ENCODE measurements at regions not wholly inside any gene's neighbourhood (a gene's known extent, or its start where the extent isn't known, plus 50 kb on each side); places are given as distances from the start of the nearest gene placed in this dataset.

DNA sequence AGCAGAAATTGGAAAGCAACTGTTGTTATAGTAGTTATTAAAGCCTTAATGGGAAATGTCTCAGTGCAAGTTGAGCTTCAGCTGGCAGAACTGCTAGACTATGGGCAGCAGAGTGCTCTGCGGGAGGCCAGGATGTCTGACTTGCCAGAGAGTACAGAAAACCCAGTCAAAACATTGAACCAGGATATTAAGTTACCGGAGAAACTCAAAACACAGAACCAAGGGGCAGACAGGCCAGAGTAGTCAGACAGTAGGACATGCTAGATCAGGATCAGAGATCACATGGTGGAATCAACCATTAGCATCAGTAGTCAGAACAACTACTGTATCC, 72.9 kb upstream of the TNIP3 start:
- no peaks in the 10 kb centered on the region for H3K27me3 ChIP-seq (ENCODE audit: insufficient read depth, low read depth, severe bottlenecking)
- peaks cover 8% of the 10 kb centered on the region for H3K9me3 ChIP-seq (ENCODE audit: severe bottlenecking)
- no peak for DNase-seq
- H3K36me3 ChIP-seq: no peaks in the 10 kb centered on the region
- TF ChIP-seq, protein P1, sequence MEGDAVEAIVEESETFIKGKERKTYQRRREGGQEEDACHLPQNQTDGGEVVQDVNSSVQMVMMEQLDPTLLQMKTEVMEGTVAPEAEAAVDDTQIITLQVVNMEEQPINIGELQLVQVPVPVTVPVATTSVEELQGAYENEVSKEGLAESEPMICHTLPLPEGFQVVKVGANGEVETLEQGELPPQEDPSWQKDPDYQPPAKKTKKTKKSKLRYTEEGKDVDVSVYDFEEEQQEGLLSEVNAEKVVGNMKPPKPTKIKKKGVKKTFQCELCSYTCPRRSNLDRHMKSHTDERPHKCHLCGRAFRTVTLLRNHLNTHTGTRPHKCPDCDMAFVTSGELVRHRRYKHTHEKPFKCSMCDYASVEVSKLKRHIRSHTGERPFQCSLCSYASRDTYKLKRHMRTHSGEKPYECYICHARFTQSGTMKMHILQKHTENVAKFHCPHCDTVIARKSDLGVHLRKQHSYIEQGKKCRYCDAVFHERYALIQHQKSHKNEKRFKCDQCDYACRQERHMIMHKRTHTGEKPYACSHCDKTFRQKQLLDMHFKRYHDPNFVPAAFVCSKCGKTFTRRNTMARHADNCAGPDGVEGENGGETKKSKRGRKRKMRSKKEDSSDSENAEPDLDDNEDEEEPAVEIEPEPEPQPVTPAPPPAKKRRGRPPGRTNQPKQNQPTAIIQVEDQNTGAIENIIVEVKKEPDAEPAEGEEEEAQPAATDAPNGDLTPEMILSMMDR (IDR thresholded peaks at IDR 0.05; ENCODE audit: low read depth, low read length): no peak
- H3K27ac ChIP-seq: no peak overlapping the region
- H3K4me3 ChIP-seq (ENCODE audit: low read depth, low read length): no peak overlapping the region

DNA sequence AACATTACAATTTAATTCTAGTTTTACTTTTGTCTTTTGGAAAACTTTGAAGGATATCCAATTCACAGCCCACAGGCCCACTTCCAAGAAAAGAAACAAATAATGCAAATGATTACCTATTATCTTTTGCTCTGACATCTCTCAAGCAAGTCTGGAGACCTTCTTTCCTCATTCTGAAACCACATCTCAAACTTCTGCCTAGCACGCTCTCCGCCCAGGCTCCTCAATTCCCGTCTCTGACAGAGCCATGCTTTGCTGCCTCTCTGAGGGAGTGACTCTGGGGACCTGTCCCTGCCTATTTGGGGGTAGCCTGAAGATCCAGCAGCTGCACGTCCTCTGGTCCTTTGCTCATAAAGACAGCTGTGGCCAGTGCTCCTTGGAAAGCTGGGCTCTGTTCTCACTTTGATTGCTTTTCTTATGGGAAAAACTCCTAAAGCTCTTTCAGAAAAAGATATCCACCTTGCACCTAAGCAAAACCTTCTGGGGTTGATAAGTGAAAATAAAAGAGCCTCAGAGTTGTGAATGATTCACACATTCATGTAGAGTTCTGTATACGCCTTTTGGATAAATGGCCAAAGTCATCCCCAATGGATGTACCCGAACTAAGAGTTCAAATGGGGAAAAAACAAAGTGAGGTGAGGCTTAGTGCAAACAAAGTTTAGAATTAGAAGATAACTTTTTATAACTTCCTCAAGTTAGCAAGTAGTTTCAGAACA, 72.4 kb upstream of the TNIP3 start:
- Histone ChIP-seq H3K27me3 (ENCODE audit: insufficient read depth, low read depth, severe bottlenecking) (no peaks in the 10 kb centered on the region), H3K27ac (no peak overlapping the region), H3K4me3 (ENCODE audit: low read depth, low read length) (no peak overlapping the region), H3K9me3 (ENCODE audit: severe bottlenecking) (peaks cover 8% of the 10 kb centered on the region), H3K36me3 (no peaks in the 10 kb centered on the region)
- TF ChIP-seq, protein P1 (IDR thresholded peaks at IDR 0.05; ENCODE audit: low read depth, low read length): no peak
- DNase-seq: no peak

DNA sequence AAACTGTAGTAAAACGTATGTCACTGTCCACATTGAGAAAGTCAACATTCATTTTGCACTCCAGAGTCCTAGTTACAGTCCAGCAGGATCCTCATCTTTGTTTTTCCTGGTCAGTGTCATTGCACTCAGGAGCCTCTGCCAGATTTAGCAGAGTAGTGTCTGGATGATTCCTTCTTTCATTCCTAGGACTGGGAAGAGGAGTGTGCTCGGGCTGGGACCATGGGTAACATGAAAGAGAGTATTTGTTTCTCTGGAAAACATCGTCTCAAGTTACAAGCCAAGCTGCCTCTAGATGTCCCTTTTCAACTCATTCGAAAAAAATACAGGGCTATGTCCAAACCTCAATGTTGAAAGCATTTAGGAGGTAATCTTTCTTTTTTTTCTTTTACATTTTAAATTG, 69.9 kb upstream of the TNIP3 start:
- Histone ChIP-seq H3K36me3 (no peaks in the 10 kb centered on the region), H3K27me3 (ENCODE audit: insufficient read depth, low read depth, severe bottlenecking) (no peaks in the 10 kb centered on the region), H3K9me3 (ENCODE audit: severe bottlenecking) (peaks cover 8% of the 10 kb centered on the region), H3K4me3 (ENCODE audit: low read depth, low read length) (no peak overlapping the region), H3K27ac (no peak overlapping the region)
- TF ChIP-seq, protein P1 (IDR thresholded peaks at IDR 0.05; ENCODE audit: low read depth, low read length): no peak
- DNase-seq: no peak

DNA sequence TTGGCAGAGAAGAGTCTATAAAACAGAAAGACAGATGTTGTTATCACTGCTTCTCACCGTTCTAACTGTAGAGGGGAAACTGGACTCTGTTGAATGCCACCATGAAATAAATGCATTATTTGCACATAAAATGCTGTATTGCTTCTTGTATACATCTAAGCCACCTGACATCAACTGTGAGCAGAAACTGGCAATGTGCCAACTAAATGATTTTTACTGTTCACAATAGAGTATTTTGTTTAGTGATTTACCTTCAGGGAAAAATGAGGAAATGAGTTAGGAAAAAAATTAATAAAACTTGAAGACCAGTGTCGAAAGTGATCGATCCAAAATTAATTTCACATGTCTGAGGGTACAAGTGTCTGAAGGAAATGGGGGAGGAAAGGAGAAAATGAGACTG, 65.9 kb upstream of the TNIP3 start:
- no peaks in the 10 kb centered on the region for H3K27me3 ChIP-seq (ENCODE audit: insufficient read depth, low read depth, severe bottlenecking)
- H3K36me3 ChIP-seq: no peaks in the 10 kb centered on the region
- TF ChIP-seq, protein P1 (IDR thresholded peaks at IDR 0.05; ENCODE audit: low read depth, low read length): no peak
- H3K4me3 ChIP-seq (ENCODE audit: low read depth, low read length): no peak overlapping the region
- DNase-seq: no peak
- H3K27ac ChIP-seq: no peak overlapping the region
- H3K9me3 ChIP-seq (ENCODE audit: severe bottlenecking): no peaks in the 10 kb centered on the region

DNA sequence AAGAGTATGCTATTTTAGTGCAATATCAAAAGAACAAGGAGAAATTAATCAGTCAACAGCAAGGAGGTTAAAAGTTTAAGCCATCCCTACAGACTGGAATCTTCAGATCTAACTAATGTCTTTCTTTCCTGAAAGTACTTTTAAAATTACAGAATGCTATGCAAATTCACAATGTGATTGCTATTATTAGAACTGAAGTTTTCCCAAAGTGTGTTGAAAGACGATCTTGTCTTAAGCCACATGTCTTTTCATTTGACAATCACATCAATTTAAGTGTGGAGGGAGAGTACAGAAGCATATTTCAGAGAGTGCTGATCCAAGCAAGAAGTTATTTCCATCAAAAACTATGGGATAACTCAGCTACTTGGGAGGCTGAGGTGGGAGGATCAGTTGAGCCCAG, 64.7 kb upstream of the TNIP3 start:
- Histone ChIP-seq H3K27ac (no peak overlapping the region), H3K27me3 (ENCODE audit: insufficient read depth, low read depth, severe bottlenecking) (no peaks in the 10 kb centered on the region), H3K36me3 (no peaks in the 10 kb centered on the region), H3K4me3 (ENCODE audit: low read depth, low read length) (no peak overlapping the region), H3K9me3 (ENCODE audit: severe bottlenecking) (no peaks in the 10 kb centered on the region)
- DNase-seq: no peak
- TF ChIP-seq, protein P1 (IDR thresholded peaks at IDR 0.05; ENCODE audit: low read depth, low read length): no peak

DNA sequence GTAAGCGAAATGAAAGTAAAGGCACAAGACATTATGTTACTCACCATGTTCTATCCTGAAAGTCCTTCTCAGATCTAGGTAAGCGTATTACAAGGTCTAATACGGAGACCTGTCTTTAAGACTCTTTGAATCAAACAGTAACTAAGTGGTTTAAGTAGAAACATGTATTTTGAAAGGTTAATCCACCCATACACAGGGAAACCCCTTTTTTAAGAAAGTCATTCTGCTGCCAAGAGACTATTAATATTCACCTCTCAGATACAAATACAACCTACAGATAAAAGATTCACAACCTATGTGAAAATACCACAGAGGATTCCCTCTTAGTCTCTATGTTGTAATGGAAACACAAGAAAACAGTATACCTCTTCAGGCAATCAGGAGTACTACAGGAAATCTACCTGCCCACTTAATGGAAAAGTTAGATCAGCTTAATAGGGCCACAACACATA, 63.2 kb upstream of the TNIP3 start:
- no peaks in the 10 kb centered on the region for H3K27me3 ChIP-seq (ENCODE audit: insufficient read depth, low read depth, severe bottlenecking)
- TF ChIP-seq, protein P1 (IDR thresholded peaks at IDR 0.05; ENCODE audit: low read depth, low read length): no peak
- DNase-seq: no peak
- no peak overlapping the region for H3K27ac ChIP-seq
- H3K9me3 ChIP-seq (ENCODE audit: severe bottlenecking): no peaks in the 10 kb centered on the region
- H3K36me3 ChIP-seq: no peaks in the 10 kb centered on the region
- H3K4me3 ChIP-seq (ENCODE audit: low read depth, low read length): no peak overlapping the region
